ENCODE measurements at regions not wholly inside any gene's neighbourhood (a gene's known extent, or its start where the extent isn't known, plus 50 kb on each side); places are given as distances from the start of the nearest gene placed in this dataset.

DNA sequence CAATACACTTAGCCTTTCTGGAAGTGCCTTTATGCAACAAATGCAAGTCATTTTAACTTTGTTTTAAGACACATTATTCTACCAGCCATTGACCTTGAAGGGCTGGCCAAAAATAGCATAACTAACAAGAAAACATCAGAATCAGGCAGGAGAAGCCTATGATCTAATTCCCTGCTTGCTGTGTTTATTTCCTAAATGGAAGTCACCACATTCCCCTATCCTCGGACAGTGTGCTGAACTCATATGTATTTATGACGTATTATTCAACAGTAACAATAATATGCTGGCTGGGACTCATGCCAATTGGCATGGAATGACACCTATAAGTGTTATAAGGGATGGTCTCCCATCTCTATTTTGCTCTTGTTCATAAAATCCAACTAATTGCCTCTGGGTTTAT is 140.7 kb downstream of the MAP3K7 start:
- peaks cover 5% of the 10 kb centered on the region for H3K4me1 Mint-ChIP-seq
- peaks cover 6% of the 10 kb centered on the region for H3K27me3 Mint-ChIP-seq
- H3K36me3 Mint-ChIP-seq: no peaks in the 10 kb centered on the region
- H3K9me3 Mint-ChIP-seq: no peaks in the 10 kb centered on the region
- no peak for ATAC-seq (ENCODE audit: low read depth)
- DNase-seq (ENCODE audit: low spot score in 2 of 2): no peak
- no peak overlapping the region for H3K4me3 Mint-ChIP-seq
- H3K27ac Mint-ChIP-seq: no peak overlapping the region

DNA sequence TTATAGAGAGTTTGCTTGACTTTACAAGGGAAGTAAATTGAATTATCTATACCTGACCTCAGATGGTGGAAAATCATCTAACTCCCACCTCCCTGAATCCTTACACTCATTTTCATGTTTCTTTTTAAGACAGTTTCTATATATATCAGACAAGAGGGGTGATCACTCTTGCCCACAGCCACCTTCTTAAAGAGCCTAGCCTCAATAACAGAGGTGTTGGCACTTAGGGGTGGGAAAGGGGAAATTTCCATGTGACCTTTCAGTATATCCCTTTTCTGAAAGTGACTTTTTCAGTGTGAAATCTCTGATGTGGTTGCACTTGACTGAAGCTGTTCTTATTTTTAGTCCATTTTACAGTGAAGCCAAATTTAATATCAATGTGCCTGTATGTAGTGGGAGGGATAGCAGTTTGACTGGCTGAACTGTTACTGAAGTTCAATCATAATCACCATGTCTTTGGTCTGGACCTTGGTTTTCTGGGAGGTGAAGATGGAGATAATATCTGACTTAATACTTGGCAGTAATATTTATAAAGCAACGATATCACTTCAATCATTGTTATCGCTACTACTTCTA is 141.3 kb downstream of the MAP3K7 start:
- no peak overlapping the region for H3K4me3 Mint-ChIP-seq
- DNase-seq (ENCODE audit: low spot score in 2 of 2) (no peak), ATAC-seq (ENCODE audit: low read depth) (no peak)
- H3K4me1 Mint-ChIP-seq: peaks cover 5% of the 10 kb centered on the region
- H3K27ac Mint-ChIP-seq: no peak overlapping the region
- no peaks in the 10 kb centered on the region for H3K36me3 Mint-ChIP-seq
- peaks cover 6% of the 10 kb centered on the region for H3K27me3 Mint-ChIP-seq
- no peaks in the 10 kb centered on the region for H3K9me3 Mint-ChIP-seq

DNA sequence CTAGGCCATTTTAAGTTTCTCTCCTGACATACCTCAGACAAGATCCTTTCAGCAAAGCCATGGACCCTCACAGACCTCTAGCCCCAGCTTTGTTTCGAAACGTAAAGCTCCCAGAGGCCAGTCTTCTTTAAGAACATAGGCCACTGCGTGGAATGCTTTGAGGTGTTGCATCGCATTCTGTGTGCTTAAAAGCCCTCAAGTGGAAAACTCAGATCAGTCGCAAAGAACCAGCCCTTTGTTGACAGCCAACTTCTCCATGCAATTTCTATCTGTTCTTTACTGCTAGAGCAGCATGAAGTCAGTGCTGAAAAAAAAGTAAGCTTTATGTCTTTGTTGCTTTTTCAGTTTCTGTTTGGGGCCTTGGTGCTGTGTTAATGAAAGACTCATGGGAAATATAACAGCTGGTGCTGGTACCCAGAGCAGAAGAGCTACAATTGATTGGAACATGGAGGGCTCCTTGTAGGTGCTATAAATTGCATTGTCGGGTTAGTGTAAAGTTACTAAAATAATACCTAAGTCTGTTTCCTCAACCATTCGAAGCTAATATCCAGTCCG is 142.6 kb downstream of the MAP3K7 start:
- Mint-ChIP-seq H3K4me1 (peaks cover 5% of the 10 kb centered on the region), H3K27ac (no peak overlapping the region), H3K4me3 (no peak overlapping the region), H3K36me3 (no peaks in the 10 kb centered on the region), H3K27me3 (peaks cover 6% of the 10 kb centered on the region), H3K9me3 (no peaks in the 10 kb centered on the region)
- DNase-seq (ENCODE audit: low spot score in 2 of 2) (no peak), ATAC-seq (ENCODE audit: low read depth) (no peak)

GRCh38 chr6:90442366-90442765 is 144.5 kb downstream of the MAP3K7 start:
- DNase-seq (ENCODE audit: low spot score in 2 of 2) (no peak), ATAC-seq (ENCODE audit: low read depth) (no peak)
- Mint-ChIP-seq H3K27ac (no peak overlapping the region), H3K4me1 (peaks cover 5% of the 10 kb centered on the region), H3K36me3 (no peaks in the 10 kb centered on the region), H3K27me3 (peaks cover 6% of the 10 kb centered on the region), H3K4me3 (no peak overlapping the region), H3K9me3 (no peaks in the 10 kb centered on the region)

DNA sequence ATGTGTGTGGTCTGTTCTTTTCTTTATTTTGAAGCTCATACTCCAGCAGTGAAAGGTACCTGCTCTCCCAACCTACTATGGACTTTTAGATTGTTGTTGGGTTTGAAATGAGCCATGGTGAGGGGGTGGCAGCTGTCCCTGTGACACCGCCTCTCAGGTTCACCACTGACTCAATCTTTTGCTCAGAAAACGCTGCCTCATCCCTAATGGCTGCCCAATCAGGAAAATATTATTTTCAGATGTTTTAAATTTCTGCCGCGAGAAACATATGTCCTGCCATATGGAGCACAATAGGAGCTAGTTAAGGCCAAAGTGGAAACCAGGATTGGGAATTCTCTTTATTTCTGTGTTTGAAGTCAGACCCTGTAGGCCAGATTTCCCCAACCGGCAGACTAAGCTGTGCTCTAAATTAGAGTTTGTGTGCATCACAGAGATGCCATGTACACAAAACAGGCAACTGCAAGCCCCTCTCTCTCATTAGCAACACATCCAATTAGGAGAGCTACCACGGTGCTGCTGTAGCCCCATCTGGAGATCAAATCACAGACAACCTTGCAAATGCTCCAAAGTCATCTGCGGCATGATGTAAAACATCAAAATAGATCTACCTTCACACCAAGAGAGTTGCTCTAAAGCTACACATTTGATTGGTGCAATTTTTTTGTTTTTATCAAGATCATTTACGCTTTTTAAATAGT is 144.1 kb upstream of the BACH2 start:
- ATAC-seq (ENCODE audit: low read depth): no peak
- Mint-ChIP-seq H3K9me3 (no peaks in the 10 kb centered on the region), H3K27ac (no peak overlapping the region)

DNA sequence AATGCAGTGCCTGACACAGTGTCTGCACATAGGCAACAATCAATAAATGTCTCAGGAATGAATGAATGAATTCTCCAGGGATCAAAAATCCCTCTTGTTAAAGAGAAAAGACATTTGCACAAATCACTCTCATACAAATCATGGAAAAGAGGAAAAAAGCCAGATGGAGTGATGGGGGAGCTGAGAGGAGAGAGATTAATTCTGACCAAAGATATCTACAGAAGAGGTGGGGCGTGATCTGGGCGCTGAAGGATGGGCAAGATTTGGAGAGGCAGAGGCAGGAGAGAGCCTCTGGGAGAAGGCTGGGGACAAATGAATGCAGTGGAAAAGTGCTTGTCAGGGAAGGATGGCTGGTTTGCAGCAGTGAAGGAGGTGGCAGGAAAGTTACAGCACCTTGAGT is 142.9 kb upstream of the BACH2 start:
- no peaks in the 10 kb centered on the region for H3K36me3 Mint-ChIP-seq
- H3K4me1 Mint-ChIP-seq: no peaks in the 10 kb centered on the region
- peaks cover 3% of the 10 kb centered on the region for H3K27me3 Mint-ChIP-seq
- H3K9me3 Mint-ChIP-seq: no peaks in the 10 kb centered on the region
- ATAC-seq (ENCODE audit: low read depth): no peak
- H3K4me3 Mint-ChIP-seq: no peak overlapping the region
- H3K27ac Mint-ChIP-seq: no peak overlapping the region
- no peak for DNase-seq (ENCODE audit: low spot score in 2 of 2)

More for the DNA sequence above, 144.1 kb upstream of the BACH2 start:
- peaks cover 4% of the 10 kb centered on the region for H3K4me1 Mint-ChIP-seq
- DNase-seq (ENCODE audit: low spot score in 2 of 2): no peak
- no peaks in the 10 kb centered on the region for H3K36me3 Mint-ChIP-seq
- peaks cover 5% of the 10 kb centered on the region for H3K27me3 Mint-ChIP-seq
- H3K4me3 Mint-ChIP-seq: no peak overlapping the region

DNA sequence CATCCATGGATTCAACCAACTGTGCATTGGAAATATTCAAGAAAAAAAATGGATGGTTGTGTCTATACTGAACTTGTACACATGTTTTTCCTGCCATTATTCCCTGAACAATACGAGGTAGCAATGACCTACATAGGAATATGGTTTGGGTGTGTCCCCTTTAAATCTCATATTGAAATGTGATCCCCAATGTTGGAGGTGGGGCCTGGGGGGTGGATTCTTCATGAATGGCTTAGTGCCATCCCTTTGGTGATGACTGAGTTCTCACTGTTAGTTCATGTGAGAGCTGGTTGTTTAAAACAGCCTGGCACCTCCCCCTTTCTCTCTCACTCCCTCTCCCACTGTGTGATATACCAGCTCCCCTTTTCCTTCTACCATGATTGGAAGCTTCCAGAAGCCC is 139.8 kb upstream of the BACH2 start:
- ATAC-seq (ENCODE audit: low read depth) (no peak), DNase-seq (ENCODE audit: low spot score in 2 of 2) (no peak)
- peaks cover 13% of the 10 kb centered on the region for H3K9me3 Mint-ChIP-seq
- no peak overlapping the region for H3K4me3 Mint-ChIP-seq
- H3K27me3 Mint-ChIP-seq: peaks cover 3% of the 10 kb centered on the region
- H3K36me3 Mint-ChIP-seq: peaks cover 11% of the 10 kb centered on the region
- H3K27ac Mint-ChIP-seq: no peak overlapping the region
- no peaks in the 10 kb centered on the region for H3K4me1 Mint-ChIP-seq

DNA sequence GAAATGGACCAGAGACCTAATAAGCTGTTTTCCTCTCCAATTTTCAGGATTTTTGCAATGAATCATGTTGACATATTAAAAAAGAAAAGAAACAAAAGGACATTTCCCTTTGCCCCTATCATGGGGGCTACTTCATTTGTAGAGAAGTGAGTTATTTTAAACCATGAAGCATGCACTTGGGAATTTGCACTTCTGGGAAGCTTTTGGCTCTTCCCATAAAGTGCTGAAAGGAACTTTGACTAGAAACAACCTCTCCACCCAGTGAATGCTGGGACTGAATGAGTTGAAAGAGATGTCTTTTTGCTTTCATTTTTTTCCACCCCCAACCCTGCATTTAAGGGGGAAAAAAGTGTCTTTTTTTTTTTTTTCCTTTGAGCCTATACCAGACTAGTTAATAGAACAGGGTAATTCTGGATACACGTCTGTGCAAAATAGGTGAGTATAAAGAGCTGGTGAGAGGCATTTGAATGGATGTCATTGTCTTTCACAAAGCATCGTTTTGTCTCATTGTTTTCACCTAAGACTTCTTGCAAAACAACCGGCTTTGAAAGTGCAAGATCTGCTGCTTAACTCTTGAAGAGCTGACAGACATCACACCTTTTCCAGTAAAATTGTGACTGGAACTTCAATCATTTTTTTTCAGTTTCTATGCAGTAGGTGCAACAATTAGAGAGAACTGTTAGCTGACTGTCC is 138.7 kb upstream of the BACH2 start:
- Mint-ChIP-seq H3K27ac (no peak overlapping the region), H3K4me1 (no peaks in the 10 kb centered on the region), H3K36me3 (peaks cover 13% of the 10 kb centered on the region), H3K27me3 (peaks cover 3% of the 10 kb centered on the region), H3K9me3 (peaks cover 18% of the 10 kb centered on the region), H3K4me3 (no peak overlapping the region)
- no peak for DNase-seq (ENCODE audit: low spot score in 2 of 2)
- ATAC-seq (ENCODE audit: low read depth): no peak

GRCh38 chr6:90434094-90434493 is 137.5 kb upstream of the BACH2 start:
- Mint-ChIP-seq H3K9me3 (peaks cover 23% of the 10 kb centered on the region), H3K4me3 (no peak overlapping the region), H3K27ac (no peak overlapping the region), H3K27me3 (peaks cover 4% of the 10 kb centered on the region), H3K36me3 (peaks cover 19% of the 10 kb centered on the region), H3K4me1 (no peaks in the 10 kb centered on the region)
- ATAC-seq (ENCODE audit: low read depth) (no peak), DNase-seq (ENCODE audit: low spot score in 2 of 2) (no peak)

DNA sequence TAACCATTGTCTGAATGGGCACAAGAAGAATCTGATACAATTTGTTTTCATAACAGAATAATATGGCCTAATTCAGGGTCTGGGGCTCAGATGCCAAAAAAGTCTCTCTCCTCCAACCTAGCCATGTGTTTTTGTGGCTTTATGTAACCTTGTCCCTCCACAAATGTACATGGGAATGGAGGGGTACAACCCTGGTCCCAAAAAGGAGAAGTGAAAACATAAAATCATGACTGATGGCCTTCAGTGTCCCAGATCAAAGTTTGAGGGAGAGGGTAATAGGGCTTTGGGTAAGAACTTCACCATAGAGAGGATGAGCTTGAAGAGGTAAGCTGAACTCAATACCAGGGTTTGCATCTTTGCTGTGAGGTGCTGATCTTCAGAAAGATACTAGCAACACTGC is 136.3 kb upstream of the BACH2 start:
- Mint-ChIP-seq H3K36me3 (peaks cover 22% of the 10 kb centered on the region), H3K27ac (no peak overlapping the region), H3K9me3 (peaks cover 25% of the 10 kb centered on the region), H3K4me1 (no peaks in the 10 kb centered on the region), H3K4me3 (no peak overlapping the region), H3K27me3 (peaks cover 4% of the 10 kb centered on the region)
- no peak for ATAC-seq (ENCODE audit: low read depth)
- no peak for DNase-seq (ENCODE audit: low spot score in 2 of 2)

DNA sequence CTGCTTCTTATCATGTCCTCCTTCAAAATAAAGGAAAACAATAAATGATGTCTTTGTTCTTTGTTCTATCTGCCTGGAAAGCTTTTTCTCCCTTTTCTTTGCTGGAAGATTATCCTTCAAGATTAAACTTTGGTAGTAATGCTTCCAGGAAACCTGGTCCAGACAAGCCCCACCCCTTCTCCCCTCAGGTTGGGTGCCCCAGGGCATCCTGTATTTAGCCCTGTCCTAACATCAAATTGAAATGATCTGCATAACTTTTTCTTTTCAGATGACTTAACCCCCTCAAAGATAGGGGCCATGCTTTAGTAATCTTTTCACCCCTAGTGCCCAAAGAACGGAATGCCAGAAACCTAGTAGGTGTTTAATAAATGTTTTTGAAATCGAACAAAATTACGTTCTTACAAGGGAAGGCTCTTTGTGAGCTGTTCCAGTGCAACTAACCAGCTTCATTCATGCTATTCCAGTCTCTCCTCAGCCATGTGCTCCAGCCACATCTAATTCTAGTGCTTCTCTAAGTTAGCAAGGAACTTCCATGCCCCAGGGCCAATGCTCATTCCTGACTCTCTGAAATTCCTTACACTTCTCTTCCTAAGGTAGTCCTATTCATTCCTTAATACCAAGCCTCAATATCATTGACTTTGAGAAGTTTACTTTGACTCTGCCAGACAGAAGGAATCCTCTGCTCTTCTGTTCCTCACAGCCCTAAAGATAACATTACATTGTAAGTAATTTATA is 135.6 kb upstream of the BACH2 start:
- Mint-ChIP-seq H3K9me3 (peaks cover 25% of the 10 kb centered on the region), H3K36me3 (peaks cover 22% of the 10 kb centered on the region), H3K4me3 (no peak overlapping the region), H3K4me1 (no peaks in the 10 kb centered on the region), H3K27ac (no peak overlapping the region), H3K27me3 (peaks cover 4% of the 10 kb centered on the region)
- ATAC-seq (ENCODE audit: low read depth) (no peak), DNase-seq (ENCODE audit: low spot score in 2 of 2) (no peak)

DNA sequence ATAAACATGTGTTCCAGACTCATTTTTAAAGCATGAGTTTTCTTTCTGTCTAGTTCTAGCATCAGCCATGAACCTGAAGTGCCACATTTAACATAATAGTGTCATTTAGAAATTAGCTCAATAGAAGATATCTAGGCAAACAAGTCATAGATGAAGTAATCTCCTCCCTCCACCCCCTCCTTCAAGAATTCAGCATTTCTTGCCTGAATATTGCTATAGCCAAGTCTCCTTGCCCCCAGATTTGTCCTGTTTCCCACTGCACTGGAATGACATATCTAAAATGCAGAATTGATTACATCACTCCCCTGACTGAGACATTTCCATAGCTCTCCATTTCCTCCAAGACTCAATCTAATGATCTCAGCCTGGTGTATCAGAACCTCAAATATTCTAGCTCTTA is 134.9 kb upstream of the BACH2 start:
- Mint-ChIP-seq H3K4me1 (no peaks in the 10 kb centered on the region), H3K9me3 (peaks cover 27% of the 10 kb centered on the region), H3K4me3 (no peak overlapping the region), H3K36me3 (peaks cover 22% of the 10 kb centered on the region), H3K27ac (no peak overlapping the region), H3K27me3 (peaks cover 4% of the 10 kb centered on the region)
- DNase-seq (ENCODE audit: low spot score in 2 of 2): no peak
- ATAC-seq (ENCODE audit: low read depth): no peak

DNA sequence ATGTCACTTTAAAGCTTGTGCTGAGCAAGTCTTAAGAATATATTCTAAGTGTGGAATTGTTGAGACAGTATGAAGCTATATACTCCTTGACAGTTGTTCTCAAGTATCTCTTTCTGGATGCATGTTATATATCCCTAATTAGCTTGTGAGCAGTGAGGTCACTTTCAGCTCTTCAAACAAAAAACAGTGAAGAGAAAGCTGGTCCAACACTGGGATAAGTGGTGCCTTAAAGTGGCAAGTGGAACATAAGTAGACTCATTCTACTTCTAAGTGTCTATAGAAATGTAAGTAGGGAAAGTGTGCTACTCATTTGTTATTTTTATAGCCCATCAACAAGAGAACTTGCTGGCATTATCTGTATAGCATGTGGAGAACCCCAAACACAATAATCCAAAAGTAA is 133.1 kb upstream of the BACH2 start:
- H3K4me1 Mint-ChIP-seq: peaks cover 11% of the 10 kb centered on the region
- peaks cover 27% of the 10 kb centered on the region for H3K9me3 Mint-ChIP-seq
- no peak for ATAC-seq (ENCODE audit: low read depth)
- H3K36me3 Mint-ChIP-seq: peaks cover 24% of the 10 kb centered on the region
- no peak for DNase-seq (ENCODE audit: low spot score in 2 of 2)
- no peak overlapping the region for H3K27ac Mint-ChIP-seq
- H3K4me3 Mint-ChIP-seq: no peak overlapping the region
- peaks cover 4% of the 10 kb centered on the region for H3K27me3 Mint-ChIP-seq

DNA sequence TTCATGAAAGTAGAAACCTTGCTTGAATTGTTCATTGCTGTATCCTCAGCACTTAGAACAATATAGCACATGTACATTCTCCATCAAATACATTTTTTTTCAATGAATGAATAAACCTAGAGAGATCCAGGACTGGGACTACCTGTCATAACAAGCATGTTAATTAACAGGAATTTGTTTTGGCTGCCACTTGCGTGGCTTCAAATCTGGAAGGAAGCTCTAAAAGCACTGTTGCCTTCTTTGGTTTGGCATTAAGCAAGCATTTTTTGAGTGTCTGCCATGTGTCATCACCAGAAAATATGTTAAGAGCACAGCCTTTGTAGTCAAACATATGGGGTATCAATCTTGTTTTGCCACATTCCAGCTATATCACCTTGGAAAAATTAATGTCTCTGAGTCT is 131.9 kb upstream of the BACH2 start:
- ATAC-seq (ENCODE audit: low read depth): no peak
- Mint-ChIP-seq H3K27me3 (peaks cover 4% of the 10 kb centered on the region), H3K27ac (no peak overlapping the region), H3K36me3 (peaks cover 18% of the 10 kb centered on the region), H3K4me1 (peaks cover 11% of the 10 kb centered on the region), H3K9me3 (peaks cover 22% of the 10 kb centered on the region), H3K4me3 (no peak overlapping the region)
- no peak for DNase-seq (ENCODE audit: low spot score in 2 of 2)
